HT1080 (cell line): ENCODE measurements at regions not wholly inside any gene's neighbourhood (a gene's known extent, or its start where the extent isn't known, plus 50 kb on each side); places are given as distances from the start of the nearest gene placed in this dataset.
"Not testable (repeated sequence)": the region's sequence is repeated elsewhere in the genome, so short reads cannot be mapped to it uniquely, and the experiment has no call there.

ENCODE experiments used
- DNase-seq: peaks from one replicate; pipeline ENCODE4 v3.0.0-alpha.2; 2015; ENCODE audit warnings: low read depth

DNA sequence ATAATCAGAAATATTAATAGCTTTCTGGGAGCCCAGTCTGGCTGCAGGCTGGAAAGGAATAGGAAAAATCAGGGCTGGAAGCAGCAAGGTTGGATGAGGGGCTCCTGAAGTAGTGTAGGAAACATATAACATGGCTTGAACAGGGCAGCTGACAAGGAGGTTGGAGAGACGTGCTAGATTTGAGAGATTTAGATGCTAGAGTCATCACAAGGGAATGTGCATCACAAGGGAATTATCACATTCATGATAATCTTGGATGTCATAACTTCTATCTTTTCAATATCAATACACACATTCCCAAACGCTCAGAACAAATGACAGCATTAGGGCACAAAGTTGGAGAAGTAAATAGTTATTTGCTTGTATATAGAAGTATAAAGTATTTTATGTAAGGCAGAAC, 120.9 kb upstream of the EGFR start:
- DNase-seq: no peak

DNA sequence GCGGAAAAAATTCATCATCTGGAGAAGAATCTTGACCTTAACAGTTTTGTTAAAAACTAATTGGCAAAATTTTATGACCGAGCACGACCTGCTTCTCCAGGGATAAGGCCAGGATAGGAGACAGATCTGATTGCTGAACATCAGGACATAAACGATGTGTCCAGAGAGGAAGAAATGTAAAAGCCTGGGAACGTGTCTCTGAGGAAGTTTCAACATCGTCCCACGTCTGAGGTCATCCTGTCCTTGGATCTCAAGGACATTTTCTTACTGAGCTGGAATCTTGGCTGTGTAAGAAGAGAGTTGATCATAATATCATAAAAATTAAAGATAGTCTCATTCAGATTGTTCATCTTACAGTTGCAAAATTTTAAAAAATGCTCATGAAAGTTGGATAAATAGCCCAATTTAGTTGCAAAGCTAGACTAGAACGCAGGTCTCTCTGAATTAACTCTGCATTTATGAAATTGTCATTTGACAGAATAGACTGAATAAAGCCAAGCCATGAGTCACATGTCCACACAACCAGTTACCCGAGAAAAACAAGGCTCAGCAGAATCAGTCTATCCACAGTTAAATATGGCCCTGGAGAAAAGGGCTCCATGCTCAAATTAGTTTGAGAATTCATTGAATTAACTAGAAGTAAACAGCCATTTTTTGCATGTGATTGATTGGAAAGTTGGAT, 120.0 kb upstream of the EGFR start:
- DNase-seq: no peak

DNA sequence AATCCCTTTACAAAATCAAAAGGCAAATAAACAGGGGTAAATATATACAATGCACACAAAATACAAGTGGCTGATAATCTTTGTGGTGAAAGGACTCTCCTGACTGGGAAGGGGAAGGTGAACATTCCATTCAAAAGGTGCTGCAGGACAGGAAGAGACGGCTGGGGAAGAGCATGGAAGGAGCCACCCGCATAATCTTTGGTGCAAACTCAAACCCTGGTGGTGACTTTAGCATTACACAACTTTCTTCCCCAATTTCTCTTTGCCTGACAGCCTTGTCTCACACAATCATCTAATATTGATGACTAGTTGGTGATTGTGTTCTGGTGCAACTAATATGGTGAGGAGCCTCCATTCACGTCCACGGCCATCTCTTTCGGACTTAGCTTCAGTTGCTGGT, 117.0 kb upstream of the EGFR start:
- DNase-seq: no peak

DNA sequence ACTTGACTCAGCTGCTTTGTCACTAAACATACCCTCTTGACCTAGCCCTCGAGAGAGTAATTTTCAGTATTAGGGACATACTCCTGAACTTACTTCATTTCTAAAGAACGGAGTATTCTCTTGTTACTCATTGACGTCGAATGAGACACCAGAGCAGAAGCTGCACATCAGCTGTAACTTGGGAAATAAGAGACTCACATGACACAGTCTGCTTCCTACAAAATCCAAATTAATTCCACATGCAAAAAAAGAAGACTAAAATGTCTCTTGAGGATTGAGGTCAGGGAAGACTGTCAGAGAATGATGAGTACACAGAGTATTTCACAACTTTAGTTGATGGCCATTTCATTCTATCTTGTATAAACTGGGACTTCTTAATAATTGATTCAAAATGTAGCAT, 114.7 kb upstream of the EGFR start:
- DNase-seq: no peak

DNA sequence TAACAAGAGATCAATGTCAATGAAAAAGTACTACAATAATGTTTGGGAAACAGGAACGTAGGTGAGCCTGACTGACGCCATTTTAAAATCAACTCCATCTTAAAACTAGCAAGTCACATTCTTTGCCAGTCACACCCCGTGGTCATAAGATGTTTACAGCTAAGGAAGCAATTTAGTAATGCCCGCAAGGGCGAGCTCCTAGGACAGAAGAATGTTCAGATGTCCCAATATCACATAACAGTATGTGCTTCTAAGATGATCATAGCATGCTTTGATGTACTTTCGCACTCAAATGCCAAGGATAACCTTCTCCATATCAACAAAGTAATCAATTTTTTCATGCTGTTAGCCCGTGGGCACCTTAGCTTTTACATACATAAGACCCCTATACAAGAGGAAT, 113.8 kb upstream of the EGFR start:
- no peak for DNase-seq

DNA sequence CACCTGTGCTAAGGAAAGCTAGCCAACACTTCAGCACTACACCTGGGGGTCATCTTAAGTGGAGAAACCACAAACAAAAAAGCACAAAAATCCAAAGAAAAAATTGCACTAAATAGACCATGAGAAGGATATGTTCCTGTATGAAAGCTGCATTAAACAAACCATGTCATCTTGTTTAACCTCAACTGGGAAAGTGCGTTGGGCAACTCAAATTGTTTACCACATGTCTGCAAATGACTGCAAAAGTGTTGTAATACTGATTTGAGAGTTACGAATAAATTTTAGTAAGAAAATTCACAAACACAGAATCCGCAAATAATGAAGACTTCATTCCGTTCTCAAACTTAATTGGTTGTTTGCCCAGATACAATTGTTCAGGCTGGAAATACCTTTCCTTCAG, 111.9 kb upstream of the EGFR start:
- DNase-seq: no peak

DNA sequence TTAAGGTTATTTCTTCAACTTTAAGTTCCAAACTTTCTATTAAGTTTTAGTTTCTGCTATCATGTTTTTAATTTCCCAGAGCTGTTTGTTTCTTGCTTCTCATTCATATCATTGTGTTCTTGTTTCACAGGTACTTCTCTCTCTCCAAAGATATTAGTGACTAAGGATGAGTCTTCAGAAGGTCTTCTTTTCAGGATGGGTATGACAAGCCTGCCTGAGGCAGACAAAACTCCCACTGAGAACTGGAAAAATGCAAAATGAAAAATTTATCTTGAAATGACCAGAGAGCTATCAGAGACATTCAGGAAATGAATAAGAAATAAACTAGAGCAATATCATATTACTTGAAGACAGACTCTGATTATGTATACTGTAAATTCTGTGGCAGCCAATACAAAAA, 110.8 kb upstream of the EGFR start:
- DNase-seq: peak; percentile 30

DNA sequence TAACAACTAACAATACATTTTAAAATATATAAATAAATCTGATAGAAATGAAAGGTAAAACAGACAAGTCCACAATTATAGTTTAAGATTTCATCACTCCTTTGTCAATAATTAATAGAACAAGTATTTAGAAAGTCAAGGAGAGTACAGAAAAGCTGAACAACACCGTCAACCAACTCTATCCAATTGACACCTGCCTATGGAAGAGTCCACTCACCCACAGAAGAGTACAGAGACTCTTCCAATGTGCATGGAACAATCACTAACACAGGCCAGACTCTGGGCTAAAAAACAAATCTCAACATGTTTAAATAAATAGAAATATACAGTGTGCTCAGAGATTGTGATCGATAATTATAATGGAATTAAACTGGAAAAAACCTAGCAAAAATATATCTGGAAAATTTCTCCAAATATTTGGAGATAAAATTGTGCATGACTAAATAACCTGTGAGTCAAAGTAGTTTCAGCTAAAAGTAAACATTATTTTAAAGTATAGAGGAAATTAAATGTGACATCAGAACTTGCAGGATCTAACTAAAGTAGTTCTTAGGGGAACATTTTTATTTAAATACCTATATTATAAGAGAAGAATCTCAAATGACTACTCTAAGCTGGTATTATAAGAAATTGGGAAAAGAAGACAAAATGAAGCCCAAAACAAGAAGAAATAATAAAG, 109.9 kb upstream of the EGFR start:
- no peak for DNase-seq

DNA sequence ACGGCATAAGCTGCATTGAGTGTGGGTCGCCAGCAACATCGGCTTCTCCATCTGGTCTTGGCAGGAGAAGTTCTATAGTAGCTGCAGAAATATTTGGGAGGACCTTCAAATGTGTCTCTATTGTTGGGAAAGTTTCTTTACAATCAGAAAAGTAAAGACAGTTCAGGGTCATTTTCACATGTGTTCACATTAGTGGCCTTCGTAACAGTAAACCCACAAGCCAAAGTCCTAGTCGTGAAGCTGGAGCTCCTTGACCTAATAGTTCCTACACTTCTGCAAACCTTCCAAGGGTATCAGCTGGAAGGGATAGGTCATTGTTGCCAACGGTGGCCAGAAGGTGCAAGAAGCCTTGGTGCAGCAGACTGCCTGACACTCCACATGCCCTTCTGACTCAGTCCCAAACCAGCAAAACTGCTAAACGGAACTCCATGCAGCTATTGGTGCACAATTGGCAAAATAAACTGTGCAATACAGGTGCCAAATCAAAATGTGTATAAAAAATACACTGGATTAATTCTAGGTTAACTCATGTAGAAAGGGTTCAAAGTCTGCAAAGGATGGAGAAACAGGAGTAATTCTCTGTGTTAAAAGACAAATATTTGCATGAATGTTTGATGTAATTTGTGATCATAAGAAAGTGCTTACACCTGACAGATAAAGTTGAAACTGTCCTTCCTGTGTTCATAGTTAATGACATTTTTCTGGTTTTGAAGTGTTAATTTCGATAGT, 102.8 kb upstream of the EGFR start:
- DNase-seq: no peak

DNA sequence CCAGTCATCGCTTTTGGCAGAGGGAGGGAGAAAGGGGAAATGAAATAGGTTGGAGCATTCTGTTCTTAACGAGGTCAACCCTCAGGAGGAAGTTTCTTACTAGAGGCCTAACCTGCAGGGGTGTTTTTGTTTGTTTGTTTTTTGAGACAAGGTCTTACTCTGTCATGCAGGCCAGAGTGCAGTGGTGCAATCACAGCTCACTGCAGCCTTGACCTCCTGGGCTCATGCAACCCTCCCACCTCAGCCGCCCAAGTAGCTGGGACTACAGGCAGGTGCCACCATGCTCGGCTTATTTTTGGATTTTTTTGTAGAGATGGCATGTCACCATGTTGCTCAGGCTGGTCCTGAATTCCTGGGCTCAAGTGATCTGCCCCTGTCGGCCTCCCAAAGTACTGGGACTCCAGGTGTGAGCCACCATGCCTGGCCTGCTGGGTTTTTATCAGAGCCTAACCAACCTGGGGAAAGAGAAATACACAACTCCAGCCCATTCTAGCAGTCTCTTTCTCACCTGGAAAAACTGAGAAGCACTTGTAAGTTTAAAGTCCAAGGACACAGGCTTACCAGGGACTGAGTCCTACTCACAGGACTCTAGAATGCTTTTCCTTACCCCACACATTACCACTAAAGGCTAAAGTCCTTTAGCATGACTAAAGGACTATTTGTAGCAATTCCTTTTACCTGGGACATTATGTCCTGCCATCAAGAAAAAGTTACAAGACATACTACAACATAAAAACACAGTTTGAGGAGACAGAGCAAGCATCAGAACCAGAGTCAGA, 101.0 kb upstream of the EGFR start:
- no peak for DNase-seq

DNA sequence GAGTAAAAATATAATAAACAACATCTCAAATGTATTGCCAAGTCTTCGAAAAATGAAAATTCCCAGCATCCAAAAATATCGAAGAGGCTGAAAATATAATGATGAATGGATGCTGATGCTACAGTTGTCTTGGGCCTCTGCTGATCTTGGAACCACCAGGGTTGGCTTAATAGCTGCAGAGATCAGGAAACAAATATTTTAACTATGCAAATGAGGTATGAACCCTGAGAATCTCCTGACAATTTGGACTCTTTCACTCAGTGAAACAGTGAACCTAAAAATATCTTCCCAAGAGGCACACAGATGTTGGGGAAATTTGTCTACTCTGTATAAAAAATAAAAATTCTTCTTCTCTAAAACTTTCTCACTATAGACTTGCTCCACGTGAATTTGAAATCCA, 97.7 kb upstream of the EGFR start:
- DNase-seq: no peak

DNA sequence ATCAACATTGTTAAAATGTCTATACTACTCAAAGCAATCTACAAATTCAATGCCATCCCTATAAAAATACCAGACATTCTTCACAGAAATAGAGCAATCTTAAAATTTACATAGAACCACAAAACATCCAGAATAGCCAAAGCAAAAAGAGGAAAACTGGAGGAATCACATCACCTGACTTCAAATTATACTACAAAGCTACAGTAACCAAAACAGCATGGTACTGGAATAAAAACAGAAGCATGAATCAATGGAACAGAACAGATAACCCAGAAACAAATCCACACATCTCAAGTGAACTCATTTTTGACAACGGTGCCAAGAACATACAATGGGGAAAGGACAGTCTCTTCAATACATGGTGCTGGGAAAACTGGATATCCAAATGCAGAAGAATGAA, 87.3 kb upstream of the EGFR start:
- DNase-seq: no peak

DNA sequence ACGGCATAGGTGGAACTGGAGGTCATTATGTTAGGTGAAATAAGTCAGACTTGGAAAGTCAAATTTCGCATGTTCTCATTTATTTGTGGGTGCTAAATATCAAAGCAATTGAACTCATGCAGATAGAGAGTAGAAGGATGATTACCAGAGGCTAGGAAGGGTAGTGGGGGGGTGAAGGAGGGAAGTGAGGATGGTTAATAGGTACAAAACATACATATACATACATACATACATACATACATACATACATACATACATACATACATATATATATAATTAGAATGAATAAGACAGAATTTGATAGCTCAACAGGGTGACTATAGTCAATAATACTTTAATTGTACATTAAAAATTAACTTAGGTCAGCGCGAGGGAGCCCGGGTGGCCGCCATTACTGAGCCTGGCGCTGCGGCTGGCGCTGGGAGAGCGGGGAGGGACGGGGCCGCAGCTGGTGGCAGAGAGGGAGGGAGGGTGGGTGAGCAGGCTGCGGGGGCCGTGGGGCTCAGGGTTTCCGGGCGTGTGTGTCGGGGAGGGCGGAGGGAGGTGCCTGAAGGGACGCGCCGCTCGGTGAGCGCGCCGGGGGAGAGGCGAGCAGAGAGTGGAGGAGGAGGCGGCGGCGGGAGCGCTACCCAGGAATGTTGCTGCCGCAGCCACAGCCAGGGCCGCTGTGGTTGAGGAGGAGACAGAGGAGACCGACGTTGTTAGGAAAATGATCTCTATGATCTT, 85.8 kb upstream of the EGFR start:
- peak; percentile 69 for DNase-seq

DNA sequence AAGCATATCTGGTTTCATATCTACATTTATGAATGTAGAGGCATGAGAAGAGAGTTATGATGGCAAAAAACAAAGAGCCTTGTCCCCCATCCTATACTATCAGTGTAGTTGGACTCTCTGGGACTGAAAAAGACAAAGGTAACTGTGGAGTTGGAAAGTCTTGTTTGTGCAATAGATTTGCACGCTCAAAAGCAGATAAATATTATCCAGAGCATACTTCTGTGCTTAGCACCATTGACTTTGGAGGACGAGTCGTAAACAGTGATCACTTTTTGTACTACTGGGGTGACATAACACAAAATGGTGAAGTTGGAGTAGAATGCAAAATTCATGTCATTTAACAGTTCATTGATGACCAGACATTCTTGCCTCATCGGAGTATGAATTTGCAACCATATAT, 85.2 kb upstream of the EGFR start:
- no peak for DNase-seq

DNA sequence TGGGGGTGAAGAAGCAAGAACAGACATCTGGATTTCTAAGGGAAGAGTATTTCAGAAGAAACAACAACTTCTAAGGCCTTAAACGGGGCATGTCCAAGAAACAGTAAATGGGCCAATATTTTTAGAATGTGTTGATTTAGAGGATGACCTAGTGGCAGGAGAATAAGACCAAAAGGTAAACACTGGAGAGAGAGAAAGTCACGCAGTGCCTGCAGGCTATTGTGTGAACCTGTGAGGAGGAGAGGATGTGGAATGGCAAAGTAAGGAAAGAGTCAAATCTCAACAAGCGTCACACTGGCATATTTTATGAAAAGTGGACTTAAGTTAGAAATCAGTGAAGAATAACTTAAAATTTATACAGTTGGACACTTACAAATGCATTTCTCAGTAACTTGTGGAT, 78.1 kb upstream of the EGFR start:
- DNase-seq: no peak

DNA sequence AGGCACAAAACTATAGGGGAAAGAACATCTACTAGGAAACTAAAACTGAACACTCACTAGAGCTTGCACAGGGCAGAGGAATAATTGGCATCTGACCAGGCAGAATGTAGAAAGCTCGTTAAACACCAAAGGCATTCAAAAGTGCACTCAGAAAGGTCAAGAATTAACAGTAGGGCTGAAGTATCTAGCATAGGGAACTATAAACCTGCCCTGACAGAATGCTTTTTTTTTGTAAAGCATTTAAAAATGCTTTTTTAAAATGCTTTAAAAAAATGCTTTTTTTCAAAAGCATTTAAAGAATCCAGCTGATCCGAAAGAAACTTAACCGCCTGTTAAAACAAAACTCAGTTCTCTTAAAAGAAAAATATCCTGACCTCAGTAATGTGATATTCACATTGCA, 74.6 kb upstream of the EGFR start:
- DNase-seq: no peak

DNA sequence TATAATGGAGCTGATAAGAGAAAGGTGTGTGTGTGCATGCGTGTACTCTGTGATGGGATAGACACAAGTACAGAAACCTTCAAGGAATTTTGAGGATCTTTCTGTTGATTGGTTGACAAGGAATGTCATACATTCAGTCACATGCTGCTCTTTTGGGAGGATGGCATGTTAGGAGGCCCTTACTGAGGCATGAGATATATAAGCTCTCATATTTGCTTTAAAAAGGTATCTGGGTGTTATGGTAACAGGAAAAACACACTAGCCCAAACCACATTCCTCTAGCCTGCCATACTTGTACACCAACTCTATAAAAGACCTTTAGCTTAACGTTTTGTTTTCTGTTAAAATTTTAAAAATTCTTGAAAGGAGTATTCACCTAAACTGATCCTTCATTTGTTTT, 72.5 kb upstream of the EGFR start:
- DNase-seq: no peak

DNA sequence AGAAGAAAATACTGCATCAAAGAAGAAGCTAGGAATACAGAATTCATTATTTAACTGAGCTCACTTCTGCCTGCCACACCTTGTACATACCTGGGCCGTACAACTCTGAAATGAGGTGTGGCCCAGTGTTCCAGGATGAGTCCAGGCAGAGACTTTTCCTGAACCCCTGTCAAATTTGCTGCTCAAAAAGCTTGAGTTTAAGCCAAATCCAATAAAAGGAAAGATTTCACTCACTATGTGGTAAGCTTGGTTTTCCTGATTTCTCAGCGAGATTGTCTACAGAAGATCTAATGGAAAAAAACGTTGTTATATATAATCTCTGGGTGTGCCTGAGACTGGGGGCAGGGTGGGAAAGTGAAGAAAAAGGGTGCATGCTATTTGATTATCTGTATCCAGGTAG, 72.1 kb upstream of the EGFR start:
- no peak for DNase-seq

DNA sequence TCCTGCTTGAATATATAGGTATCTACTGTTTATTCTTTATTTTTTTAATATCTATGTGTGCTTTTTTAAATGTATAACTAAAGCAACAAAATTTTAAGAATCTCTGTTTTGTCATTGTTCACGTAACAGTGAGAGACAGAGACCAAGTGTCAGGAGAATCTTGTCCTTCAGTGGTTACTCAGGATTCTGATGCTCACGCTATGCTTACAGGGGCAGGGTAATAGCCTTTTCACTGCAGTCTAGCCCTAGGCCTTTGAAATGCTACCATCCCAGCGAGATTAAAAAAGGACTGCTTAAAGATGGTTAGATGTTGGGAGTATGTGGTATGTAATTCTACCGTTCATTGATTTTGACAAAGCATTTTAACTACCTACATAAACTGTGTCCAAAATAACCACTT, 71.6 kb upstream of the EGFR start:
- DNase-seq: no peak

DNA sequence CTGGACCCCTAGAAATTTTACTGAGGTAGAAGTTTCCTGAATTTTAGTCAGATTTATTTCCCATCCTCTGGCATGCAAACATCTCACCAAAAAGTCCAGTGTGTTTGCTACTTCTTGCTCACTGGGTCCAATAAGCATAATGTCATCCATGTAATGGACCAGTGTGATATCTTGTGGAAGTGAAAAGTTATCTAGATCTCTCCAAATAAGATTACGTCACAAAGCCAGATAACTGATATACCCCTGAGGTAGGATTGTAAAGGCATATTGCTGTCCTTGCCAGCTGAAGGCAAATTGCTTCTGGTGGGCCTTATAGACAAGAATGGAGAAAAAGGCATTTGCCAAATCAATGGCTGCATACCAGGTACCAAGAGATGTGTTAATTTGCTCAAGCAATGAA, 69.3 kb upstream of the EGFR start:
- not testable (repeated sequence) for DNase-seq

DNA sequence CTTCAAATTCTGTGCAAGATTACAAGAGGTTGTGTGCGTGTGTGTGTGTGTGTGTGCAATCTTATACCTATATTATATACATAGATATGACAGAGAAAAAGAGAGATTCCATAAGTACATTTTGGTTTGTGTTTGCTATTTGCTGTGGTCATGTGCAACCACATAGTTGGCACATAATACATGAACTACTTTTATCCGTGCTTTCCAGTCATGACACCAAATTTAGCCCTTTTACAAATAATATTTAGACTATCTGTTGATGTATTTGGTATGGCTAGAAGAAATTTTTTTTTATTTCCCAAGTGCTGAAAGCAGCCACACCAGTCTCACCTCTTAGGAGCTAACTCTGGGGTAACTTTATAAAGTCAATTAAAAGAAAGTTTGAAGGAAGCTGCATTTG, 63.5 kb upstream of the EGFR start:
- DNase-seq: no peak
